ENCODE measurements at regions not wholly inside any gene's neighbourhood (a gene's known extent, or its start where the extent isn't known, plus 50 kb on each side); places are given as distances from the start of the nearest gene placed in this dataset.
"Not testable (repeated sequence)": the region's sequence is repeated elsewhere in the genome, so short reads cannot be mapped to it uniquely, and the experiment has no call there.

DNA sequence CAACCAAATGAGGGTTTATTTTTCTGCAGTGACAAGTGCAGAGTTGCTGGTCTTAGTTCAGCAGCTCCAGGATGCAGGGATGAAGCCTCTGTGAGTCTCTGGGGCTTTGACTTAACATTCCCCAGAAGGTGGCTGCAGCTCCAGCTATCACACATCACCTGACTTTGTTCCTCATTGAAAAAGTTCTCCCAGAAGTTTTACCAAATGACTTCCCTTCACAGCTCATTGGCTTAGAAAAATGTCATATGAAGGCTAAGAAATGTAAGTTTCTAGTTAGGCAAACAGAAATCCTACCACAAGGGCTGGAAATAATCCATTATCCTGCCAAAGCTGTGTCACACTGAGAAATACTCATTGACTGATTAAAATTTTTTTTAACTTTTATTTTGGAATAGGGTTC is 184.9 kb downstream of the MINAR1 start (continued):
- TF ChIP-seq NRF1 (IDR thresholded peaks at IDR 0.05; ENCODE audit: low read depth, low read length): no peak

DNA sequence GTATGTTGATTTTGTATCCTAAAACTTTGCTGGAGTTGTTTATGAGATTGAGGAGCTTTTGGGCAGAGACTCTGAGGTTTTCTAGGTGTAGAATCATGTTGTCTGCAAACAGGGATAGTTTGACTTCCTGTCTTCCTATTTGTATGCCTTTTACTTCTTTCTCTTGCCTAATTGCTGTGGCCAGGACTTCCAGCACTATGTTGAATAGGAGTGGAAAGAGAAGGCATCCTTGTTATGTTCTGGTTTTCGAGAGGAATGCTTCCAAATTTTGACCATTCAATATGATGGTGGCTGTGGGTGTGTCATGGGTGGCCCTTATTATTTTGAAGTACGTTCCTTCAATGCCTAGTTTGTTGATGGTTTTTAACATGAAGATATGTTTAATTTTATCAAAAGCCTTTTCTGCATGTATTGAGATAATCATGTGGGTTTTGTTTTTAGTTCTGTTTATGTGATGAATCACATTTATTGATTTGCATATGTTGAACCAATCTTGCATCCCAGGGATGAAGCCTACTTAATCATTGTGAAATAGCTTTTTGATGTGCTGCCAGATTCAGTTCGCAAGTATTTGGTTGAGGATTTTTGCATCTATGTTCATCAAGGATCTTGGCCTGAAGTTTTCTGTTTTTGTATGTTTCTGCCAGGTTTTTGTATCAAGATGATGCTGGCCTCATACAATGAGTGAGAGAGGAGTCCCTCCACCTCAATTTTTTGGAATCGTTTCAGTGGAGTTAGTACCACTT is 188.1 kb downstream of the MINAR1 start:
- H3K4me3 ChIP-seq (ENCODE audit: low read depth in 2 of 2, low read length in 1 of 2): no peak overlapping the region
- H4K20me1 ChIP-seq (ENCODE audit: insufficient read depth): no peaks in the 10 kb centered on the region
- TF ChIP-seq NRF1 (IDR thresholded peaks at IDR 0.05; ENCODE audit: low read depth, low read length) (no peak), RFX5 (IDR thresholded peaks at IDR 0.05; ENCODE audit: low read length) (no peak)
- H3K4me2 ChIP-seq: no peak overlapping the region
- no peaks in the 10 kb centered on the region for H3K27me3 ChIP-seq (ENCODE audit: insufficient read depth)
- CTCF ChIA-PET: no interaction called here
- H3F3A ChIP-seq (replicated peaks; ENCODE audit: insufficient read depth): no peaks in the 10 kb centered on the region
- H2AFZ ChIP-seq (ENCODE audit: low read depth): no peak overlapping the region
- H3K9me3 ChIP-seq: no peaks in the 10 kb centered on the region
- no peak overlapping the region for H3K9ac ChIP-seq
- no peak overlapping the region for H3K27ac ChIP-seq (ENCODE audit: low read depth in 2 of 2, low read length in 1 of 2)
- no peak for DNase-seq
- 44% methylated on average over 4 of the region's 4 CpGs for WGBS (ENCODE audit: low lambda C conversion rate)
- H3K36me3 ChIP-seq (replicated peaks in 1 of 2; ENCODE audit: control insufficient read depth in 1 of 2, insufficient read depth in 2 of 2, low read length in 1 of 2): no peaks in the 10 kb centered on the region
- POLR2A ChIA-PET: no interaction called here
- no peaks in the 10 kb centered on the region for H3K4me1 ChIP-seq (ENCODE audit: control insufficient read depth in 1 of 2, insufficient read depth in 2 of 2, low read depth in 1 of 2, low read length in 1 of 2)
- no peaks in the 10 kb centered on the region for H3K79me2 ChIP-seq (ENCODE audit: insufficient read depth)
- no peaks in the 10 kb centered on the region for H3K9me2 ChIP-seq

DNA sequence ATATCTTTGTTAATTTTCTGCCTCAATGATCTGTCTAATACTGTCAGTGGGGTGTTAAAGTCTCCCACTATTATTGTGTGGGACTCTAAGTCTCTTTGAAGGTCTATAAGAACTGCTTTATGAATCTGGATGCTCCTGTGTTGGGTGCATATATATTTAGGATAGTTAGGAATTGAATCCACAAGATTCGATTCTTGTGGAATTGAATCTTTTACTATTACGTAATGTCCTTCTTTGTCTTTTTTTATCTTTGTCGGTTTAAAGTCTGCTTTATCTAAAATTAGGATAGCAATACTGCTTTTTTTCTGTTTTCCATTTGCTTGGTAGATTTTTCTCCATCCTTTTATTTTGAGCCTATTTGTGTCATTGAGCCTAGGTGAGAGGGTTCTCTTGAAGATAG is 189.7 kb downstream of the MINAR1 start:
- H2AFZ ChIP-seq (ENCODE audit: low read depth); H3K36me3 ChIP-seq (replicated peaks in 1 of 2; ENCODE audit: control insufficient read depth in 1 of 2, insufficient read depth in 2 of 2, low read length in 1 of 2); H3K9me3 ChIP-seq; H3K4me3 ChIP-seq (ENCODE audit: low read depth in 2 of 2, low read length in 1 of 2); POLR2A ChIA-PET; H3K9me2 ChIP-seq; H3K79me2 ChIP-seq (ENCODE audit: insufficient read depth); H3K4me1 ChIP-seq (ENCODE audit: control insufficient read depth in 1 of 2, insufficient read depth in 2 of 2, low read depth in 1 of 2, low read length in 1 of 2); CTCF ChIA-PET; H3K4me2 ChIP-seq; H3K9ac ChIP-seq; H3F3A ChIP-seq (replicated peaks; ENCODE audit: insufficient read depth); H3K27me3 ChIP-seq (ENCODE audit: insufficient read depth); H3K27ac ChIP-seq (ENCODE audit: low read depth in 2 of 2, low read length in 1 of 2); H4K20me1 ChIP-seq (ENCODE audit: insufficient read depth); DNase-seq: not testable (repeated sequence)
- 64% methylated on average over 3 of the region's 3 CpGs for WGBS (ENCODE audit: low lambda C conversion rate)

DNA sequence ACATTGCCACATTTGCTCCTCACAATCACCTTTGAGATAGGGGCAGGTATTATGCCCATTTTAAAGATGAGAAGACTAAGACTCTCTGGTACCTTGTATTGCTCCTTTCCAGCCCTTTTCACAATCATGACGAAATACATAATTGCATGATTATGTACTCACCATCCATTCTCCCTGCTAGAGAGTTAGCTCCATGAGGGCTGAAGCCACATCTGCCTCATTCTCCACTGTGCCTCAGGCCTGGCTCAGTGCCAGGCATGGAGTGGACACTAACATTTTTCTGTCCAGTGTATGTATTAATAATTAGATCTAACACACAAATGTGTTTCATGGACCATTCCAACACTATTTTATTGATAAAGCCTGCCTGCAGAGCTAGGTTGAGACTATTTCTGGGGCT is 191.4 kb downstream of the MINAR1 start:
- Histone ChIP-seq H3K4me1 (ENCODE audit: control insufficient read depth in 1 of 2, insufficient read depth in 2 of 2, low read depth in 1 of 2, low read length in 1 of 2) (no peaks in the 10 kb centered on the region), H3K4me2 (no peak overlapping the region), H3K36me3 (replicated peaks in 1 of 2; ENCODE audit: control insufficient read depth in 1 of 2, insufficient read depth in 2 of 2, low read length in 1 of 2) (no peaks in the 10 kb centered on the region), H4K20me1 (ENCODE audit: insufficient read depth) (no peaks in the 10 kb centered on the region), H2AFZ (ENCODE audit: low read depth) (no peak overlapping the region), H3F3A (replicated peaks; ENCODE audit: insufficient read depth) (no peaks in the 10 kb centered on the region), H3K4me3 (ENCODE audit: low read depth in 2 of 2, low read length in 1 of 2) (no peak overlapping the region), H3K27ac (ENCODE audit: low read depth in 2 of 2, low read length in 1 of 2) (no peak overlapping the region), H3K9me3 (no peaks in the 10 kb centered on the region), H3K79me2 (ENCODE audit: insufficient read depth) (no peaks in the 10 kb centered on the region), H3K27me3 (ENCODE audit: insufficient read depth) (no peaks in the 10 kb centered on the region), H3K9me2 (no peaks in the 10 kb centered on the region), H3K9ac (no peak overlapping the region)
- POLR2A ChIA-PET: no interaction called here
- DNase-seq: no peak
- no peak for TF ChIP-seq CHD2 (IDR thresholded peaks at IDR 0.05; ENCODE audit: low read length, partially characterized antibody)
- TF ChIP-seq, protein P1, sequence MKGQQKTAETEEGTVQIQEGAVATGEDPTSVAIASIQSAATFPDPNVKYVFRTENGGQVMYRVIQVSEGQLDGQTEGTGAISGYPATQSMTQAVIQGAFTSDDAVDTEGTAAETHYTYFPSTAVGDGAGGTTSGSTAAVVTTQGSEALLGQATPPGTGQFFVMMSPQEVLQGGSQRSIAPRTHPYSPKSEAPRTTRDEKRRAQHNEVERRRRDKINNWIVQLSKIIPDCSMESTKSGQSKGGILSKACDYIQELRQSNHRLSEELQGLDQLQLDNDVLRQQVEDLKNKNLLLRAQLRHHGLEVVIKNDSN (IDR thresholded peaks at IDR 0.05; ENCODE audit: borderline replicate concordance, low read depth): no peak
- no peak for TF ChIP-seq EZH2phosphoT487 (IDR thresholded peaks at IDR 0.05; ENCODE audit: borderline replicate concordance, low read depth)
- no peak for TF ChIP-seq GABPA (IDR thresholded peaks at IDR 0.05; ENCODE audit: low read depth)
- TF ChIP-seq TEAD4 (IDR thresholded peaks at IDR 0.05; ENCODE audit: borderline replicate concordance, insufficient read depth): no peak
- TF ChIP-seq RCOR1 (IDR thresholded peaks at IDR 0.05; ENCODE audit: low read length): no peak
- no peak for TF ChIP-seq FOSL2 (IDR thresholded peaks at IDR 0.05; ENCODE audit: borderline replicate concordance, low read depth)
- no peak for TF ChIP-seq GATA2 (CRISPR knock-in tag; IDR thresholded peaks at IDR 0.05)
- no peak for TF ChIP-seq RXRA (IDR thresholded peaks at IDR 0.05; ENCODE audit: borderline replicate concordance, low read depth)
- 5% methylated on average over 1 of the region's 1 CpG for WGBS (ENCODE audit: low lambda C conversion rate)
- CTCF ChIA-PET: interaction anchor here (0.9 kb wide), 1 partner anchor 31 kb away, joined by 3 read pairs; no protein-coding TSS in a partner anchor
